PFSK-1 (cell line): ENCODE measurements at regions not wholly inside any gene's neighbourhood (a gene's known extent, or its start where the extent isn't known, plus 50 kb on each side); places are given as distances from the start of the nearest gene placed in this dataset.

Experiments
- POLR2AphosphoS5 ChIP-seq: IDR thresholded peaks from 2 replicates; pipeline ENCODE4 v1.6.1; 2012; ENCODE audit warnings: low read depth, mild to moderate bottlenecking, control low read depth, low read length, moderate library complexity
- TF ChIP-seq, protein P1 (sequence below), 2 experiments: IDR thresholded peaks; 2 replicates each; pipeline versions ENCODE4 v1.6.1 to v1.8.0; 2011 to 2012; ENCODE audit warnings: low read depth in 2 of 2, low read length in 2 of 2, control low read depth in 1 of 2, inconsistent platforms in 1 of 2, mild to moderate bottlenecking in 1 of 2, moderate library complexity in 1 of 2; ENCODE audit not compliant: insufficient read depth in 1 of 2

DNA sequence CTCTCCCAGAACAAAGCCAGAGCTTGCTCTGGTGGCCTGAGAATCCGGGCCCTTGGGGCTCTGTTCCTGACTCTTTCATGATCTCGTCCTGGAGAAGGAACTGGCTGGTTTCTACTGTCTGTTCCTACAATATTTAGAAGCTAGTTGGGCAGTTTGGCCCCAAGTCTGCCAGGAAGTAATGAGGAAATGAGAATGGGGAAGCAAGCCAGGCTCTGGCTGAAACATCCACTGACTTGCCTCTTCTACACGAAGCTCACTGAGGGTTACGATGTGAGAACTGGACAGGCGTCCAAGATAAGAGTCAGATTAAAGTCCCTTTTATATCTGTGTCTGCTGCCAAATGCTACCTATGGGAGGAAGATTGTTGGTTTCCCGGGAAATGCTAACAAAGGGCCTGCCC lies 110.0 kb upstream of the KIRREL3 start:
- TF ChIP-seq POLR2AphosphoS5 = no peak
- TF ChIP-seq, protein P1, sequence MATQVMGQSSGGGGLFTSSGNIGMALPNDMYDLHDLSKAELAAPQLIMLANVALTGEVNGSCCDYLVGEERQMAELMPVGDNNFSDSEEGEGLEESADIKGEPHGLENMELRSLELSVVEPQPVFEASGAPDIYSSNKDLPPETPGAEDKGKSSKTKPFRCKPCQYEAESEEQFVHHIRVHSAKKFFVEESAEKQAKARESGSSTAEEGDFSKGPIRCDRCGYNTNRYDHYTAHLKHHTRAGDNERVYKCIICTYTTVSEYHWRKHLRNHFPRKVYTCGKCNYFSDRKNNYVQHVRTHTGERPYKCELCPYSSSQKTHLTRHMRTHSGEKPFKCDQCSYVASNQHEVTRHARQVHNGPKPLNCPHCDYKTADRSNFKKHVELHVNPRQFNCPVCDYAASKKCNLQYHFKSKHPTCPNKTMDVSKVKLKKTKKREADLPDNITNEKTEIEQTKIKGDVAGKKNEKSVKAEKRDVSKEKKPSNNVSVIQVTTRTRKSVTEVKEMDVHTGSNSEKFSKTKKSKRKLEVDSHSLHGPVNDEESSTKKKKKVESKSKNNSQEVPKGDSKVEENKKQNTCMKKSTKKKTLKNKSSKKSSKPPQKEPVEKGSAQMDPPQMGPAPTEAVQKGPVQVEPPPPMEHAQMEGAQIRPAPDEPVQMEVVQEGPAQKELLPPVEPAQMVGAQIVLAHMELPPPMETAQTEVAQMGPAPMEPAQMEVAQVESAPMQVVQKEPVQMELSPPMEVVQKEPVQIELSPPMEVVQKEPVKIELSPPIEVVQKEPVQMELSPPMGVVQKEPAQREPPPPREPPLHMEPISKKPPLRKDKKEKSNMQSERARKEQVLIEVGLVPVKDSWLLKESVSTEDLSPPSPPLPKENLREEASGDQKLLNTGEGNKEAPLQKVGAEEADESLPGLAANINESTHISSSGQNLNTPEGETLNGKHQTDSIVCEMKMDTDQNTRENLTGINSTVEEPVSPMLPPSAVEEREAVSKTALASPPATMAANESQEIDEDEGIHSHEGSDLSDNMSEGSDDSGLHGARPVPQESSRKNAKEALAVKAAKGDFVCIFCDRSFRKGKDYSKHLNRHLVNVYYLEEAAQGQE (IDR thresholded peaks at IDR 0.05; ENCODE audit: insufficient read depth in 1 of 2, low read depth in 2 of 2, low read length in 2 of 2) = no peak
